Stimulated activated naive CD8-positive, alpha-beta T cell treated with anti-CD3 and anti-CD28 coated beads, Interleukin-15, amount 100 ng/mL, for 72 hours (primary cell): ENCODE measurements at regions not wholly inside any gene's neighbourhood (a gene's known extent, or its start where the extent isn't known, plus 50 kb on each side); places are given as distances from the start of the nearest gene placed in this dataset.

Source experiments
- ATAC-seq: fragments of 150-1000 bp; cut with Tn5 transposase; 2 replicates; pipeline ENCODE4 v1.10.0; 2021; ENCODE audit warnings: mild to moderate bottlenecking, moderate library complexity
- DNase-seq, 2 donors: peaks; one replicate each; pipeline ENCODE4 v3.0.0; 2021 to 2022
- H3K27ac Mint-ChIP-seq, 2 donors: one replicate each; pipeline ENCODE4 v1.8.0; 2022; ENCODE audit warnings: mild to moderate bottlenecking in 2 of 2, mixed read lengths in 2 of 2, moderate library complexity in 2 of 2
- H3K27me3 Mint-ChIP-seq: one replicate; pipeline ENCODE4 v1.8.0; 2022; ENCODE audit warnings: mixed read lengths
- H3K4me1 Mint-ChIP-seq: one replicate; pipeline ENCODE4 v1.8.0; 2022; ENCODE audit warnings: mild to moderate bottlenecking, mixed read lengths
- H3K4me3 Mint-ChIP-seq, 2 donors: one replicate each; pipeline ENCODE4 v1.8.0; 2022; ENCODE audit warnings: mild to moderate bottlenecking in 2 of 2, mixed read lengths in 2 of 2, moderate library complexity in 1 of 2
- H3K9me3 Mint-ChIP-seq, 2 donors: one replicate each; pipeline ENCODE4 v1.8.0; 2022; ENCODE audit warnings: mixed read lengths in 2 of 2

GRCh38 chr19:31678421-31678820, 329.2 kb upstream of the TSHZ3 start:
- Mint-ChIP-seq H3K27me3 (peaks cover 8% of the 10 kb centered on the region), H3K4me3 (no peak overlapping the region), H3K9me3 (no peaks in the 10 kb centered on the region), H3K27ac (no peak overlapping the region), H3K4me1 (no peaks in the 10 kb centered on the region)
- ATAC-seq (no peak), DNase-seq (no peak)

- ATAC-seq (no peak), DNase-seq (no peak)
- peaks cover 0 to 12% of the 10 kb centered on the region in 2 donors for H3K9me3 Mint-ChIP-seq
- no peak overlapping the region for H3K4me3 Mint-ChIP-seq
- H3K4me1 Mint-ChIP-seq = no peaks in the 10 kb centered on the region
- H3K27ac Mint-ChIP-seq = no peak overlapping the region
- peaks cover 8% of the 10 kb centered on the region for H3K27me3 Mint-ChIP-seq
Observed at GRCh38 chr19:31681121-31681520, 331.9 kb upstream of the TSHZ3 start.

DNA sequence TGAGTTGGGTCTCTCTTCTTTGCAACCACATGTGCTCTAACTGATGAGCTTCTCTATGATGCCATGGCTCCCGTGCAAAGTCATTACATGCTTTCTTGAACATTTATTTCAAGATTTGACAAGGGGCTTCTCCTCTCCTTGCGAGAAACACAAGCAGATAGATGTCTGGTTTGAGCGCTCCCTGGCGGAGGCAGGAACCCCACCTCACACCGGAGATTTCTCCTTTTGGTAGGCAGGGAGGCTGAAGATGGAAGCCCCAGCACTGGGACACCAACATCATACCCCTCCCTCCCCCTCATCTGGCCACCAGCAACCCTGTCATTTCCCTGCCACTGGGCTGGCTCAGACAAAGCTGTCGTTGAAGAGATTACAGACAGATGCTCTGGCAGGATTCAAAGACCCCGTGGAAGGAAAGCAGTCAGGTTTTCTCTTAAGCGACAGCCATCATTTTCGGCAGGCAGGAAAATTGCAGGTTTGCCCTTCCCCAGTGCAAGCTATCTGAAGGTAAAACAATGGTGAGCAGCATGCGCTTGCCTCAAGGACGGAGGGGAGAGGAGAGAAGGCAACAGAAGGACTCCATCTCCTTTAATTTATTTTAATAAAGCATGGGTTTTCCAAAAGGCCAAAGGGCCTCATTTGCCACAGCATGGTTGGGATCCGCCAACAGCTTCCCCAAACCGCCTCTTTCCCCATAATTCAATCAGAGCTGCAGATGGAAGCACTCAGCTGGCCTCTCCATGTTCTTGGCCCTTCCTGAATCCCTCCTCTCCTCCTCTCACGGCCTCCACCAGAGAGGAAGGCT, 344.1 kb upstream of the TSHZ3 start:
- Mint-ChIP-seq H3K9me3 (peaks cover 0 to 6% of the 10 kb centered on the region in 2 donors), H3K4me1 (no peaks in the 10 kb centered on the region), H3K4me3 (no peak overlapping the region), H3K27me3 (peaks cover 9% of the 10 kb centered on the region), H3K27ac (peak overlapping the region in 1 of 2 donors; percentile 88)
- DNase-seq (no peak), ATAC-seq (no peak)

DNA sequence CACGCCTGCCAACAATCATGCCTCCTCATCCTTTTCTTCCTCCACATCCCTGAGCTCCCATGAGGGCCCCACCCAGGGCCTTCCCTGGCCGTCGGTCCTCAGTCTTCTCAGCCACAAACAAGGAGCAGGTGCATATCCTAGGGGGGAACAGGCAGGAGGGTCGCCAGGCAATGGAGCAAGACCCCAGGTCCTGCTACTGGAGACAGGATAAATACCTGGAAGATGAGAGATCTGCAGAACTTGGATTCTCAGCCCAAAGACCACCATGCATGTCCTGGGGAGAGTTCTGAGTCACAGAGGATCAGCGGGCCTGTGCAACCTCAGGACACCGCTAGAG, 344.7 kb upstream of the TSHZ3 start:
- Mint-ChIP-seq H3K4me3 (no peak overlapping the region), H3K9me3 (peaks cover 0 to 6% of the 10 kb centered on the region in 2 donors), H3K4me1 (no peaks in the 10 kb centered on the region), H3K27ac (peak overlapping the region in 1 of 2 donors; percentile 88), H3K27me3 (peaks cover 9% of the 10 kb centered on the region)
- ATAC-seq (no peak), DNase-seq (no peak)

- H3K4me1 Mint-ChIP-seq = no peaks in the 10 kb centered on the region
- H3K4me3 Mint-ChIP-seq = no peak overlapping the region
- DNase-seq (no peak), ATAC-seq (no peak)
- H3K27ac Mint-ChIP-seq = peak overlapping the region in 1 of 2 donors; percentile 2
- H3K27me3 Mint-ChIP-seq = peaks cover 9% of the 10 kb centered on the region
- peaks cover 2 to 7% of the 10 kb centered on the region in 2 donors for H3K9me3 Mint-ChIP-seq
Observed at GRCh38 chr19:31694761-31695160, 345.5 kb upstream of the TSHZ3 start.

DNA sequence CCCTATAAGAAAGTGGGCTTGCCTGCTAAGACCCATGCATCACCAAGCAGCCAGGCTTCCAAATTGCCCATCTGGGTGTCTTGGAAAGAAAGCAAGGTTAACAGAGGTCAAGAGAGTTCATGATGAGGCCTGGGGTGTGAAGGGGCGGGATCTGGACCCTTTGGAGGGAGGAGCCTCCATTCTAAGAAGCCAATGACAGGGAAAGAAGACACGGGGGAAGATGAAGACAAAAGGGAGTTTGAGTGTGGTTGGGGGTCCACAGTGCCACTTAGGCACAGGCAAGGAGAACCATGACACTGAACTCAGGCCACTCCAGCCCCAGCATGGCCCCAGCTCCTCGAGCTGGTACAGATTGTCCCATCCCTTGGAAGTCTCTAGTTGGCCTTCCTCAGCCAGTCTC, 350.2 kb upstream of the TSHZ3 start:
- ATAC-seq = no peak
- no peak for DNase-seq
- peaks cover 14 to 26% of the 10 kb centered on the region in 2 donors for H3K9me3 Mint-ChIP-seq
- no peaks in the 10 kb centered on the region for H3K4me1 Mint-ChIP-seq
- no peaks in the 10 kb centered on the region for H3K27me3 Mint-ChIP-seq
- no peak overlapping the region for H3K27ac Mint-ChIP-seq
- no peak overlapping the region for H3K4me3 Mint-ChIP-seq

DNA sequence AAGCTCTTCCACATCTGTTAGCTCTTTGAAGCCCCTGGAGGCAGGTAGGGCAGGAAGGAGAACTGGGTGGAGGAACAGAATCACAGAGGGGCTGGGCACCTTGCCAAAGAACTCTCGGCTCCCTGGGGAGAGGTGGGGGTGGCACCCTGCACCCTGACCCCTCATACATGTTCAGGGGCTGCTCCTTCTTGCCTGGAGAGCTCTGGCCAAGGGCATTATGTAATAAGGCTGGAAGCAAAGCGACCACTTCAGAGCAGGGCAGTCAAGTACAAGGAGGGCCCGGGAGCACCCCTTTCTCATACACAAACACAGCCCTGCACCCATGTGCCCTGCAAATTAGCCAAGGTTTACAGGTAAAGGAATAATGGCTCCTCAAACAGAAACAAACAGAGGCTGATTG, 351.9 kb upstream of the TSHZ3 start:
- no peak for DNase-seq
- Mint-ChIP-seq H3K4me3 (no peak overlapping the region), H3K27me3 (no peaks in the 10 kb centered on the region), H3K27ac (no peak overlapping the region), H3K9me3 (peaks cover 14 to 27% of the 10 kb centered on the region in 2 donors), H3K4me1 (no peaks in the 10 kb centered on the region)
- no peak for ATAC-seq

DNA sequence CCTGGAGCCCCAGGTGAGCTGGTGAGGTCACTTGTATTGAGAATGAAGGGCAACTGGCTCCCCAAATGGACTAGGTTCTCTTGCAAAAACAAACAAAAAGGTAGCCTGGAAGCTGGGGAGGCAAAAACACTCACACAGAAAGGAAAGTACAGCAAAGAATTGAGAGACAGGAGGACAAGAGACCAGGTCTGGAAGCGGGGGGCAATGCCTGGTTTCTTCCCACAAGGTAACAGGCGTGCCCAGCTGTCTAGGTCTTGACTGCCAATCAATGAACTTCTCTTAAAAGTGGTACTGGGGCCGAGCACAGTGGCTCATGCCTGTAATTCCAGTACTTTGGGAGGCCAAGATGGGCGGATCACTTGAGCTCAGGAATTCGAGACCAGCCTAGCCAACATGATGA, 356.4 kb upstream of the TSHZ3 start:
- Mint-ChIP-seq H3K4me3 (no peak overlapping the region), H3K27me3 (no peaks in the 10 kb centered on the region), H3K4me1 (no peaks in the 10 kb centered on the region), H3K9me3 (peaks cover 14 to 20% of the 10 kb centered on the region in 2 donors), H3K27ac (no peak overlapping the region)
- ATAC-seq = no peak
- DNase-seq = no peak

DNA sequence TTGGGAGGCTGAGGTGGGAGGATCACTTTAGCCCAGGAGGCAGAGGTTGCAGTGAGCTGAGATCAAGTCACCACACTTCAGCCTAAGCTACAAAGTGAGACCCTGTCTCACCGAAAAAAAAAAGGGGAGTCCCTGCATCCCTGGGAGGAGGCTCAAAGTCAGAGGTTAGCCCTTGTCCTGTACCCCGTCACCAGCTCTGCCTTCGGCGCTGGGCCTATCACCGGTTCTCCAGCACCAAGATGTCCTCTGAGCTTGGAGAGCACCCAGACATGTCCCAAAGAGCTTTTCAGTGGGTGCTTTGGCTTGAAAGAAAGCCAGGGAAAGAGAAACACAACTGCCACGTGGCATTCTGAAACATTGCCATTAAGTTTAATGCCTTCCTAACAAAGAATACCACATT, 356.9 kb upstream of the TSHZ3 start:
- DNase-seq = no peak
- Mint-ChIP-seq H3K4me3 (no peak overlapping the region), H3K9me3 (peaks cover 14 to 20% of the 10 kb centered on the region in 2 donors), H3K4me1 (no peaks in the 10 kb centered on the region), H3K27me3 (no peaks in the 10 kb centered on the region), H3K27ac (no peak overlapping the region)
- no peak for ATAC-seq

GRCh38 chr19:31706691-31707620, 357.7 kb upstream of the TSHZ3 start:
- H3K4me3 Mint-ChIP-seq = no peak overlapping the region
- H3K27me3 Mint-ChIP-seq = no peaks in the 10 kb centered on the region
- H3K9me3 Mint-ChIP-seq = peaks cover 12 to 20% of the 10 kb centered on the region in 2 donors
- H3K4me1 Mint-ChIP-seq = no peaks in the 10 kb centered on the region
- no peak overlapping the region for H3K27ac Mint-ChIP-seq
- DNase-seq (no peak), ATAC-seq (no peak)

- H3K9me3 Mint-ChIP-seq = peaks cover 2 to 13% of the 10 kb centered on the region in 2 donors
- H3K4me1 Mint-ChIP-seq = no peaks in the 10 kb centered on the region
- no peak for DNase-seq
Observed at GRCh38 chr19:31708520-31708919, 359.3 kb upstream of the TSHZ3 start.

DNA sequence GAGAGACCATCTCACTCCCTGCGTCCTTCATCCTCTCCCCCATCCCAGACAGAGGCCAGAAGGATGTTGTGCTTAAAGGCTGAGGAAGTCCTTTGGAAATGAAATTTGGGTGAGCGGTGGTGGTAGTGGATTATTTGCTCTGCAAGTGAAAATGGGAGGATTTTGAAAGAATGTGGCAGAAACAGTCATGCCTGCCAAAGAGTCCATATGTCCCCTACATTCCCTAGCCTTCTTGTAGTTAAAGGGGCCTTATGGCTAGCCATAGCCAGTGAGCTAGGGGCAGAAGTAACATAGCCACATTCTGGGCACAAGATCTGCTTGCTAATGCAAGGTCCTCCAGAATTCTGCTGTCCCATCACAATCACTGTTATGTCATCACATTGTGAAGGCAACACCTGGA, 360.2 kb upstream of the TSHZ3 start:
- no peak for DNase-seq
- Mint-ChIP-seq H3K27ac (no peak overlapping the region), H3K4me3 (no peak overlapping the region), H3K4me1 (no peaks in the 10 kb centered on the region), H3K9me3 (peaks cover 0 to 8% of the 10 kb centered on the region in 2 donors), H3K27me3 (no peaks in the 10 kb centered on the region)
- no peak for ATAC-seq

More at GRCh38 chr19:31708520-31708919, 359.3 kb upstream of the TSHZ3 start:
- H3K27ac Mint-ChIP-seq = no peak overlapping the region
- no peaks in the 10 kb centered on the region for H3K27me3 Mint-ChIP-seq
- no peak for ATAC-seq
- H3K4me3 Mint-ChIP-seq = no peak overlapping the region

DNA sequence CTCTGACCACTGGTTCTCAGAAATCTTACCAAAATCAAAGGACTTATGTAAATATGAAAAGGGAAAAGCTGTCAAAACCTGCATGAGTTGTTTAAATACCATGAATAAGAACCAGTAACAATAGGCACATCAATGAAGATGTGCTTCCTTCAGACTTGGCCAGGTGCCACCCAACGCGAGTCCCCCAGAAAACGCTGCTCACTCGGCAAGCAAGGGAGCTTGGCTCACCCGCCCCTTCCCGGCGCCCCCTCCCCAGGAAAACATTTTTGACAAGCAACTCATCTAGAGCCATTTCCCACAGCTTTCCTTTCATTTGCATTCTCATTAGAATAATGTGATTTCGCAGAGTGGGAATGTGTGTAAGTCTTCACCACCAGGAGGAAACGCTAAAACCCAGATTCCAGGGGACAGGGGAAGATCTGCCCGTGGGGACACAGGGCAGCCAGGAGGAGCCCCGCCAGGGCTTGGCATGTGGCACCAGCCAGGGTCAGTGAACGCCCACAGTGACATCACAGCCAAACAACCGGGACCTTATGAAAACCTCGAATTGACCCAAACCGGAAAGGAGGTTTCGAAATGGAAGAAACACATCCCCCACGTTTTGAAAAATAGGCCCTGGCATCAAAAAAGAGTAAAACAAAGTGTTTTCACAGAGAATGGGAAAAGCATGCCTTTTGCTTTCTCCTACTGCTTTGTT, 366.2 kb upstream of the TSHZ3 start:
- no peak overlapping the region for H3K4me3 Mint-ChIP-seq
- no peaks in the 10 kb centered on the region for H3K27me3 Mint-ChIP-seq
- DNase-seq (no peak), ATAC-seq (no peak)
- H3K9me3 Mint-ChIP-seq = peaks cover 0 to 7% of the 10 kb centered on the region in 2 donors
- no peak overlapping the region for H3K27ac Mint-ChIP-seq
- no peaks in the 10 kb centered on the region for H3K4me1 Mint-ChIP-seq

DNA sequence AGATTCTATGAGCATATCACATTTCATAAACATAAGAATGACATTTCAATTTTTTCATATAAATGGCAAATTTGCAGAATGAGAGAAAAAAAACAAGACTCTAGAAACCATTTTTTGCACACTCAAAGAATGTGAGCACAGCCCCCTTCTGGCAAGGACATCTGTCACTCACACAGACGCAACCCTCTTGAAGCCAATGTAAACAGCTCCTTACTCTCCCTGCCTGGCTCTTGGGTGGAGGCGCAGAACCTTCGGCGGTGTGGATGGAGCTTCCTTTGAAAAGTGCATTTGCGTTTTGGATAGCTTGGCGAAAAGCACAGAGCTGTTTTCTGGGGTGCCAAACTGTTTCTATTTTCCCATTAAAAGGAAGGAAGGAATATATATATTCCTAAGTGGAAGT, 367.6 kb upstream of the TSHZ3 start:
- Mint-ChIP-seq H3K4me3 (no peak overlapping the region), H3K27me3 (no peaks in the 10 kb centered on the region), H3K27ac (no peak overlapping the region), H3K9me3 (peaks cover 0 to 7% of the 10 kb centered on the region in 2 donors), H3K4me1 (no peaks in the 10 kb centered on the region)
- DNase-seq = no peak
- no peak for ATAC-seq

DNA sequence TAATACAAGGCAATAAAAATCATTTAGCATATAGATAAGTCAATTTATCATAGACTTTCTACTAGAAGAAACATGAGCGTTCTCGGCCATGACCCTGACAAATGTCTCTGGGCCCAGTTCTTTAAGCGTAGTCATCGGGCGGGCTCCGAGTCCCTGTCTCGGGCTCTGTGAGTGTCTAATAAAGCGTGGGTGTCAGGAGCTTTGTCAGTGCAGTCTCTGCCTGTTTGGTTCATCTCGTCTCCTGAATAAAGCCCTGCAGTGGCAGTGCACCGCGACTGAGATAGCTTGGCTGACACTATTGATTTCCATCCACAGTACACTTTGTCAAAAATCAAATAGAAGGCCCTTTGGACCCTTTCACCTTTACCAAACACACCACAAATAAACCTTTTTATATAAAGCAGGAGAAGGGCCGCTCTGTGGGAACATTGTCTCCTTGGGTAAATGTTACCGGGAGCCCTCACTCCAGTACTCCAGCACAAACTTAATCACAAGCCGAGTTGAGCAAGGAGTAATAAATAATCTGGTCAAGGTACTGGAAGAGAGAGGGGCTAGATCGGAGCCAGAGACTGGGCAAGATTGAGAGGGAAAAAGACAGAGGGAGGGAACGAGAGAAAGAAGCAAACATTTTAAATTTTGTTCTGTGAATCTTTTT, 368.2 kb upstream of the TSHZ3 start:
- ATAC-seq = no peak
- no peaks in the 10 kb centered on the region for H3K4me1 Mint-ChIP-seq

More for the DNA sequence above, 368.2 kb upstream of the TSHZ3 start:
- no peaks in the 10 kb centered on the region for H3K27me3 Mint-ChIP-seq
- H3K9me3 Mint-ChIP-seq = peaks cover 0 to 7% of the 10 kb centered on the region in 2 donors
- no peak for DNase-seq
- no peak overlapping the region for H3K27ac Mint-ChIP-seq
- H3K4me3 Mint-ChIP-seq = no peak overlapping the region
